ENCODE measurements at regions not wholly inside any gene's neighbourhood (a gene's known extent, or its start where the extent isn't known, plus 50 kb on each side); places are given as distances from the start of the nearest gene placed in this dataset.

DNA sequence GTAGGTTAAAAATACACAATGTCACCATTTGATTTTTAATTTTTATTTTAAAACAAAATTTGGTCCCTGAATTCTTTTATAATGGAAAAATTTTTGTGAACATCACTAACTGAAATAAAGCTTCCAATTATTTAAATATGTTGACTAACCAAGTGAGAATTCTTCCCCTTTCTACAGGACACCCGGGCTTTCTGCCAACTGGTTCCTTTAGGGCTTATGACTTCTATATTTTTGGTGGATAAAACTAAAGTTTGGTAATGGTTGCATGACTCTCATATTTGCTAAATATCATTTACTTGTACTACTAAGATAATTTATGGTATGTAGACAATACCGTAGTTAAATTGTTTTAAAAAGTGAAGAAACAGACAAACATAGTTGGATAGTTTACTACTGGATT is 291.0 kb upstream of the DOK6 start:
- no peaks in the 10 kb centered on the region for H3K9me3 Mint-ChIP-seq
- peaks cover 0 to 1% (median 0%) of the 10 kb centered on the region in 5 donors for H3K27me3 Mint-ChIP-seq
- no peak overlapping the region for H3K27ac Mint-ChIP-seq
- ATAC-seq: no peak
- H3K4me1 Mint-ChIP-seq: no peaks in the 10 kb centered on the region
- no peak overlapping the region for H3K4me3 Mint-ChIP-seq
- H3K36me3 Mint-ChIP-seq: no peaks in the 10 kb centered on the region
- POLR2A ChIA-PET: no interaction called here
- DNase-seq: no peak

DNA sequence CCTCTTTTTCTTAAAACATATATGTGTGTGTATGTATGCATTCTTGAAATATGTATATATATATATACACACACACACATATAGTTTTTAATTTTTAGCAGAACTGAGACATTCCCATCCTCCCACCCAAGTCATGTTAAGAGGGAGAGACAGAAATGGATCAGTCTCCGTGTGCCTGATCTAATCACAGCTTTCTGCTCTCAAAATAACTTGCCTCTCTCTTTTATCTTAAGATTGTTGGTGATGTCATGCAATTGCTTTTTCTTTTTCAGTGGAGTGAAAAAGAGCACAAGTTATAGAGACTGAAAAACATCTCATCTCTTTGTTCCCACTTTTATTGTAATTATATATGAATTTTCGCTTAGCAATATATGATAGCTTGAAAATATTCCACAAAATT is 279.9 kb upstream of the DOK6 start:
- Mint-ChIP-seq H3K4me1 (no peaks in the 10 kb centered on the region), H3K4me3 (no peak overlapping the region), H3K36me3 (no peaks in the 10 kb centered on the region), H3K27ac (no peak overlapping the region), H3K27me3 (no peaks in the 10 kb centered on the region), H3K9me3 (no peaks in the 10 kb centered on the region)
- DNase-seq (no peak), ATAC-seq (no peak)
- POLR2A ChIA-PET: interaction anchor here (0.6 kb wide), 1 partner anchor 1794 kb away, joined by 4 read pairs; no protein-coding TSS in a partner anchor

DNA sequence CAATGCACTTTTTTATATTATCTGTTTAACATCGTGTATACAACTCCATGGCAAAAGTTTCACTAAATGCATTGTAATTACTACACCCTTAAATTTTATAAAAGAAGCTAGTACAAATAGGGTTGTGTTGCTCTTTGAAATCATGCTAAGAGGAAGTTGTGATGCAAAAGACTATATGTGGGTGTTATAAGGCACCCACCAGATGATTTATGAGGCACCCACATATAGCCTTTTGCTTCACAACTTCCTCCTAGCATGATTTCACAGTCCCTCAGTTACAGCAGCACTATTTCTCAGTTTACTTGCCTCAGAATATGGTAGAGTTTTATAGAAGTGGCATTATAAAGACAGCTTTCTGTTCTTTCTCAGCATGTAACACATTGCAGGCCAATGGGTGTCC is 277.3 kb upstream of the DOK6 start:
- no peaks in the 10 kb centered on the region for H3K9me3 Mint-ChIP-seq
- no peak for DNase-seq
- no peak overlapping the region for H3K27ac Mint-ChIP-seq
- ATAC-seq: no peak
- no peaks in the 10 kb centered on the region for H3K4me1 Mint-ChIP-seq
- POLR2A ChIA-PET: no interaction called here
- H3K27me3 Mint-ChIP-seq: no peaks in the 10 kb centered on the region
- no peaks in the 10 kb centered on the region for H3K36me3 Mint-ChIP-seq
- H3K4me3 Mint-ChIP-seq: no peak overlapping the region

- Mint-ChIP-seq H3K27ac (no peak overlapping the region), H3K36me3 (no peaks in the 10 kb centered on the region), H3K27me3 (no peaks in the 10 kb centered on the region), H3K9me3 (peaks cover 0 to 10% (median 3%) of the 10 kb centered on the region in 9 donors), H3K4me3 (no peak overlapping the region), H3K4me1 (no peaks in the 10 kb centered on the region)
- DNase-seq: no peak
- ATAC-seq: no peak
- POLR2A ChIA-PET: no interaction called here
Observed at GRCh38 chr18:69127873-69128500, 272.7 kb upstream of the DOK6 start.

GRCh38 chr18:69128566-69128965 is 272.1 kb upstream of the DOK6 start:
- no peaks in the 10 kb centered on the region for H3K27me3 Mint-ChIP-seq
- no peak overlapping the region for H3K27ac Mint-ChIP-seq
- POLR2A ChIA-PET: no interaction called here
- ATAC-seq (no peak), DNase-seq (no peak)
- no peaks in the 10 kb centered on the region for H3K36me3 Mint-ChIP-seq
- H3K9me3 Mint-ChIP-seq: peaks cover 0 to 10% (median 5%) of the 10 kb centered on the region in 9 donors
- no peaks in the 10 kb centered on the region for H3K4me1 Mint-ChIP-seq
- H3K4me3 Mint-ChIP-seq: no peak overlapping the region

DNA sequence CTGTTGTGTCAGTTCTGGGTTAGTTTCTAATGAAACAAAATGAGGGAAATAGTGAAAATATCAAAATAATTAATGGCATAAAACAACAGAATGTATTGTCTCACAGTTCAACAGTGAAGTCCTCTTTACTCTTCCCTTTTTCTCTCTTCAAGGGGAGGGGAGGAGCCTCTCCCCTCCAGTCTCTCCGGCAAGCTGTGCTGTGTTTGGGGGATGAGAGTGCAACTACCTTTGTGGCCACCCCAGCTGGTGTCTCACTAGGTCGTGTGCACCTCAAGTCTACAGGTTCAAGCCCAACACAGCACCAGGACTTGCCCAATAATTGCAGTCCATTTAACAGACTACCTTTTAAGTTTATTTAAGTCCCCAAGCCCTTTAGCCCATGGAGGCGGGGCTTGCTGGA is 271.7 kb upstream of the DOK6 start:
- Mint-ChIP-seq H3K27me3 (no peaks in the 10 kb centered on the region), H3K4me1 (no peaks in the 10 kb centered on the region), H3K36me3 (no peaks in the 10 kb centered on the region), H3K9me3 (peaks cover 0 to 11% (median 5%) of the 10 kb centered on the region in 9 donors), H3K27ac (no peak overlapping the region), H3K4me3 (peak overlapping the region in 1 of 10 donors; percentile 14)
- no peak for DNase-seq
- POLR2A ChIA-PET: no interaction called here
- no peak for ATAC-seq

DNA sequence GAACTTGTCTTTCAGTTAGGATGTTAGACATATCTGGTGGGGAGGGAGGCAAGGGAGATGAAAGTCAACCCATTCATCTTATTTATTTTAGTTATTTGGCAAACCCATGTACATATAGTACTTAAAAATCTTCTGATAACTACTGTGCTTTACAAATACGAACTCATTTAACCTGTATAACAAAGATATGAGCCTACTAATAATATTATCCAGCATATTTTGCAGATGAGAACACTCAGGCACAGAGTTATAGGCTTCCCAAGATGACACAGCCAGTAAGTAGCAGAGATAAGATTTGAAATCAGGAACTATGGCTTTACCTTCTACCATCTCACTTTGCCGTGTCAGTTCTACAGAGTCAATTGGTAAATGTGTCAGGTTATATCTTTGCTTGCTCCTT is 262.6 kb upstream of the DOK6 start:
- POLR2A ChIA-PET: no interaction called here
- ATAC-seq (no peak), DNase-seq (no peak)
- Mint-ChIP-seq H3K4me1 (no peaks in the 10 kb centered on the region), H3K27ac (no peak overlapping the region), H3K4me3 (no peak overlapping the region), H3K9me3 (peaks cover 0 to 6% (median 2%) of the 10 kb centered on the region in 9 donors), H3K27me3 (peaks cover 0 to 3% (median 0%) of the 10 kb centered on the region in 5 donors), H3K36me3 (no peaks in the 10 kb centered on the region)

DNA sequence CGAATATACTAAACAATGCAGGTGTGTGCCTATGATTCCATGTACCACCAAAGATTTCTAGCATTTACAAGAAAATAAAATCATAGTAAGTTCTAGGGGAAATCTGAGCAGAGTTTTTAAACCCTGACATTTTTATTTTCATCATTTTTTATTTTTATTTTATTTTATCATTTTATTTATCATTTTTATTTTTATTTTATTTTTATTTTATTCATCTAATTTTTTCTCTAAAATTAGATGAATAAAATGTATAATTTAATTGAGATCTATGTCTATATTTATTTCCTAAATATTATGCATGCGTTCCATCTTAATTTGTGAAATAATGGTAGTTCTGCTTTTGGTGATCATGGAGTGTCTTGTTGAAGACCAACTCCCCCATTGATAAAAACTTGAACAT is 257.6 kb upstream of the DOK6 start:
- no peak overlapping the region for H3K27ac Mint-ChIP-seq
- no peaks in the 10 kb centered on the region for H3K4me1 Mint-ChIP-seq
- ATAC-seq: no peak
- no peak for DNase-seq
- POLR2A ChIA-PET: no interaction called here
- no peaks in the 10 kb centered on the region for H3K27me3 Mint-ChIP-seq
- H3K9me3 Mint-ChIP-seq: peaks cover 0 to 3% (median 0%) of the 10 kb centered on the region in 9 donors
- H3K4me3 Mint-ChIP-seq: no peak overlapping the region
- no peaks in the 10 kb centered on the region for H3K36me3 Mint-ChIP-seq

- H3K36me3 Mint-ChIP-seq: no peaks in the 10 kb centered on the region
- DNase-seq: no peak
- H3K27me3 Mint-ChIP-seq: peaks cover 0 to 2% (median 0%) of the 10 kb centered on the region in 5 donors
- no peak overlapping the region for H3K27ac Mint-ChIP-seq
- POLR2A ChIA-PET: no interaction called here
- H3K9me3 Mint-ChIP-seq: no peaks in the 10 kb centered on the region
- H3K4me3 Mint-ChIP-seq: no peak overlapping the region
- ATAC-seq: no peak
- H3K4me1 Mint-ChIP-seq: no peaks in the 10 kb centered on the region
Observed at GRCh38 chr18:69152436-69152835, 248.3 kb upstream of the DOK6 start.

DNA sequence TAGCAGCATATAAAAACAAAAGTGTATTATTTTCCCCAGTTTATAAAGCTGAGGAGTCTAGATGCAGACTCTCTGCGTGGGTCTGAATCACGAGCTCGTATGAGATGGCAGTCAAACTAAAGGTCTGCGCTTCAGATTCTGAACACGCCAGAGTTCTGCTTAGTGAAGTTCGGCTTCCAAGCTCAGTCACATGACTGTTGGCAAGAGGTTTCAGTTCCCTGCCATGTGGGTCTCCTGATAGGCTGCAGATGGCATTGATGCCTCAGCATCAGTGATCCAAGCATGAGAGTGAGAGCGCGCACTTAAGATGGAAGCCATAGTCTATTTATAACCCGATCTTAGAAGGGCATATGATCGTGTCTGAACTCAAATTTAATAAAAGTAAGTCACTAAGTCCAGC is 242.8 kb upstream of the DOK6 start:
- POLR2A ChIA-PET: no interaction called here
- no peaks in the 10 kb centered on the region for H3K36me3 Mint-ChIP-seq
- H3K27me3 Mint-ChIP-seq: peaks cover 0 to 3% (median 0%) of the 10 kb centered on the region in 5 donors
- no peak overlapping the region for H3K27ac Mint-ChIP-seq
- no peaks in the 10 kb centered on the region for H3K9me3 Mint-ChIP-seq
- no peak for ATAC-seq
- DNase-seq: no peak
- no peaks in the 10 kb centered on the region for H3K4me1 Mint-ChIP-seq
- no peak overlapping the region for H3K4me3 Mint-ChIP-seq

GRCh38 chr18:69158944-69159343 is 241.7 kb upstream of the DOK6 start:
- no peak overlapping the region for H3K27ac Mint-ChIP-seq
- ATAC-seq (no peak), DNase-seq (no peak)
- H3K9me3 Mint-ChIP-seq: peaks cover 0 to 2% (median 0%) of the 10 kb centered on the region in 9 donors
- H3K4me3 Mint-ChIP-seq: no peak overlapping the region
- no peaks in the 10 kb centered on the region for H3K36me3 Mint-ChIP-seq
- peaks cover 0 to 3% (median 0%) of the 10 kb centered on the region in 5 donors for H3K27me3 Mint-ChIP-seq
- POLR2A ChIA-PET: no interaction called here
- no peaks in the 10 kb centered on the region for H3K4me1 Mint-ChIP-seq

- no peak overlapping the region for H3K4me3 Mint-ChIP-seq
- peak overlapping the region in 1 of 10 donors; percentile 57 for H3K27ac Mint-ChIP-seq
- POLR2A ChIA-PET: no interaction called here
- peaks cover 0 to 2% (median 0%) of the 10 kb centered on the region in 9 donors for H3K9me3 Mint-ChIP-seq
- peaks cover 0 to 3% (median 0%) of the 10 kb centered on the region in 5 donors for H3K27me3 Mint-ChIP-seq
- no peak for DNase-seq
- no peaks in the 10 kb centered on the region for H3K36me3 Mint-ChIP-seq
- ATAC-seq: no peak
- H3K4me1 Mint-ChIP-seq: no peaks in the 10 kb centered on the region
Observed at GRCh38 chr18:69161383-69162028, 239.2 kb upstream of the DOK6 start.

GRCh38 chr18:69162649-69163048 is 238.0 kb upstream of the DOK6 start:
- H3K27ac Mint-ChIP-seq: no peak overlapping the region
- H3K36me3 Mint-ChIP-seq: no peaks in the 10 kb centered on the region
- POLR2A ChIA-PET: no interaction called here

DNA sequence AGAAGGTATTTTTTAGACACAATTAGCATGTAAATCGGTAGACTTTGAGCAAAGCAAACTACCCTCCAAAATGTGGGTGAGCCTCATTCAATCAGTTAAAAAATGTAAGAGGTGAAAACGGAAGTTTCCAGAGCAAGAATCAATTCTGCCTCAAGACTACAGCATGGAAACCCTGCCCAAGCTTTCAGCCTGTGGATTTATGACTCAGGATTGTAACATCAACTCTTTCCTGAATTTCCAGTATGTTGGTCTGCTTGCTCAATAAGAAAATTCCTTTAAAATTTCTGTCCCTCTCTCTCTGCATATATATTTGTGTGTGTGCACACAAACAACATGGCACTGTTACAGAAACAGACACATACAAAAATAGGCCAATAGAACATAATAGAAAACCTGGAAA is 228.6 kb upstream of the DOK6 start:
- Mint-ChIP-seq H3K4me3 (no peak overlapping the region), H3K4me1 (no peaks in the 10 kb centered on the region), H3K27ac (no peak overlapping the region), H3K27me3 (peaks cover 0 to 2% (median 0%) of the 10 kb centered on the region in 5 donors), H3K36me3 (no peaks in the 10 kb centered on the region), H3K9me3 (peaks cover 0 to 7% (median 2%) of the 10 kb centered on the region in 9 donors)
- POLR2A ChIA-PET: no interaction called here
- no peak for DNase-seq
- no peak for ATAC-seq

More at GRCh38 chr18:69162649-69163048, 238.0 kb upstream of the DOK6 start:
- Mint-ChIP-seq H3K9me3 (peaks cover 0 to 2% (median 0%) of the 10 kb centered on the region in 9 donors), H3K4me1 (no peaks in the 10 kb centered on the region), H3K4me3 (no peak overlapping the region), H3K27me3 (peaks cover 0 to 3% (median 0%) of the 10 kb centered on the region in 5 donors)
- DNase-seq: no peak
- no peak for ATAC-seq

Measured in naive thymus-derived CD8-positive, alpha-beta T cell (primary cell).